GM12878 (cell line): ENCODE measurements at regions not wholly inside any gene's neighbourhood (a gene's known extent, or its start where the extent isn't known, plus 50 kb on each side); places are given as distances from the start of the nearest gene placed in this dataset.

ENCODE experiments used
- ATAC-seq: fragments of 200-7000 bp; cut with Tn5 transposase; 3 replicates; pipeline ENCODE4 v1.9.1; 2020; ENCODE audit warnings: mild to moderate bottlenecking, moderate library complexity
- BruUV-seq: library from RNA; stranded (reverse); fragments of 400-500 nt; replicated peaks from 2 replicates; lab custom pipeline; 2021; lab: Mats Ljungman, UMichigan
- CTCF ChIA-PET: fragments of 300-600 bp; sonication (Branson Sonifier 250); formaldehyde crosslinking; extraction: SDS; loops from one replicate; lab custom pipeline; 2021; ENCODE audit warnings: inconsistent platforms; lab: Yijun Ruan, JAX
- POLR2A ChIA-PET: fragments of 350-600 bp; formaldehyde crosslinking; extraction: SDS; loops from one replicate; lab custom pipeline; 2021; ENCODE audit warnings: inconsistent platforms; lab: Charles Lee
- RAD21 ChIA-PET: fragments of 300-600 bp; sonication (Branson Sonifier 250); formaldehyde crosslinking; loops from one replicate; lab custom pipeline; 2023; ENCODE audit warnings: antibody characterized with exemption; ENCODE audit not compliant: unreplicated experiment; lab: Charles Lee
- SMC1A ChIA-PET: fragments of 300-600 bp; sonication (Branson Sonifier 250); formaldehyde crosslinking; loops from one replicate; lab custom pipeline; 2023; ENCODE audit not compliant: unreplicated experiment, uncharacterized antibody; lab: Charles Lee
- DNase-seq: peaks from one replicate; pipeline ENCODE4 v3.0.0-alpha.2; 2011; ENCODE audit warnings: low read depth, low spot score
- FAIRE-seq: peaks from 3 replicates; lab custom pipeline; 2011; peaks lifted over from hg19 to GRCh38; lab: Jason Lieb, UNC
- H2AFZ ChIP-seq: 2 replicates; pipeline ENCODE4 v1.6.0; 2011; ENCODE audit warnings: low read depth, low read length, control low read depth; ENCODE audit not compliant: control insufficient read depth
- H3K27ac ChIP-seq: 2 replicates; pipeline ENCODE4 v1.5.1; 2011; ENCODE audit warnings: control low read depth; ENCODE audit not compliant: control insufficient read depth, insufficient read depth
- H3K27me3 ChIP-seq, 2 experiments: replicated peaks in 1 of 2; 2 replicates each; pipeline versions ENCODE4 v1.6.0 to v1.6.1; 2011; ENCODE audit warnings: low read length in 1 of 2; ENCODE audit not compliant: control insufficient read depth in 2 of 2, insufficient read depth in 2 of 2
- H3K36me3 ChIP-seq, 2 experiments: 2 replicates each; pipeline ENCODE4 v1.5.1; 2011; ENCODE audit warnings: low read length in 1 of 2; ENCODE audit not compliant: control insufficient read depth in 2 of 2, insufficient read depth in 2 of 2
- H3K4me1 ChIP-seq: 2 replicates; pipeline ENCODE4 v1.6.1; 2011; ENCODE audit warnings: mild to moderate bottlenecking, low read length, moderate library complexity, mixed read lengths; ENCODE audit not compliant: control insufficient read depth, insufficient read depth
- H3K4me2 ChIP-seq: 2 replicates; pipeline ENCODE4 v1.6.0; 2011; ENCODE audit warnings: control low read depth; ENCODE audit not compliant: control insufficient read depth, insufficient read depth
- H3K4me3 ChIP-seq: fragments of 200-600 bp; sonication (generic); 2 replicates; pipeline ENCODE4 v1.5.1; 2016
- H3K79me2 ChIP-seq: 2 replicates; pipeline ENCODE4 v1.6.0; 2011; ENCODE audit warnings: low read length; ENCODE audit not compliant: control insufficient read depth, insufficient read depth
- H3K9ac ChIP-seq: 2 replicates; pipeline ENCODE4 v1.8.0; 2011; ENCODE audit warnings: low read length, control low read depth, mixed read lengths; ENCODE audit not compliant: control insufficient read depth, insufficient read depth
- H3K9me3 ChIP-seq: replicated peaks from 3 replicates; pipeline ENCODE4 v1.5.1; 2011; ENCODE audit warnings: mild to moderate bottlenecking, low read length; ENCODE audit not compliant: control insufficient read depth, insufficient read depth
- H4K20me1 ChIP-seq: 2 replicates; pipeline ENCODE4 v1.6.0; 2011; ENCODE audit not compliant: control insufficient read depth, insufficient read depth
- ASH2L ChIP-seq: fragments of 300-600, 200-600 bp; sonication (generic); IDR thresholded peaks from 2 replicates; pipeline ENCODE4 v1.6.1; 2017; ENCODE audit warnings: low read depth, mild to moderate bottlenecking, borderline replicate concordance
- ATF2 ChIP-seq: IDR thresholded peaks from 2 replicates; pipeline ENCODE4 v1.6.1; 2012; ENCODE audit warnings: low read length, inconsistent platforms
- CUX1 ChIP-seq: IDR thresholded peaks from 2 replicates; pipeline ENCODE4 v1.6.1; 2012; ENCODE audit warnings: improper control_type of control experiment, low read depth, low read length; ENCODE audit not compliant: insufficient replicate concordance
- MEF2B ChIP-seq: fragments of 450-650 bp; IDR thresholded peaks from 2 replicates; pipeline ENCODE4 v1.6.1; 2018; ENCODE audit warnings: mild to moderate bottlenecking, moderate library complexity; ENCODE audit not compliant: partially characterized antibody, poor library complexity, severe bottlenecking
- PAX5 ChIP-seq: IDR thresholded peaks from 2 replicates; pipeline ENCODE4 v1.6.1; 2011; ENCODE audit warnings: low read depth, low read length, borderline replicate concordance
- SIX5 ChIP-seq: IDR thresholded peaks from 2 replicates; pipeline ENCODE4 v1.6.1; 2011; ENCODE audit warnings: mild to moderate bottlenecking, low read depth, low read length, moderate library complexity; ENCODE audit not compliant: severe bottlenecking
- SMAD1 ChIP-seq: fragments of 450-650 bp; IDR thresholded peaks from 2 replicates; pipeline ENCODE4 v1.6.1; 2018; ENCODE audit warnings: mild to moderate bottlenecking, low read depth; ENCODE audit not compliant: partially characterized antibody
- SMC3 ChIP-seq: IDR thresholded peaks from 2 replicates; pipeline ENCODE4 v1.6.1; 2011; ENCODE audit warnings: low read length, improper control_type of control experiment, borderline replicate concordance
- TAF1 ChIP-seq: IDR thresholded peaks from 2 replicates; pipeline ENCODE4 v1.6.1; 2011; ENCODE audit warnings: mild to moderate bottlenecking, low read depth, low read length, borderline replicate concordance
- TARDBP ChIP-seq: IDR thresholded peaks from 2 replicates; pipeline ENCODE4 v1.6.1; 2016; ENCODE audit warnings: borderline replicate concordance
- TCF3 ChIP-seq: IDR thresholded peaks from 2 replicates; pipeline ENCODE4 v1.6.1; 2012; ENCODE audit warnings: low read depth, mild to moderate bottlenecking, low read length, borderline replicate concordance; ENCODE audit not compliant: insufficient read depth
- TCF7 ChIP-seq: IDR thresholded peaks from 2 replicates; pipeline ENCODE4 v1.6.1; 2014; ENCODE audit warnings: antibody characterized with exemption, borderline replicate concordance
- ZBTB4 ChIP-seq: fragments of 450-650 bp; formaldehyde crosslinking; IDR thresholded peaks from 2 replicates; pipeline ENCODE4 v1.4.0; 2022; ENCODE audit warnings: mild to moderate bottlenecking, moderate library complexity
- ZNF274 ChIP-seq: IDR thresholded peaks from one replicate; pipeline ENCODE4 v1.8.0; 2011; ENCODE audit not compliant: insufficient read length, insufficient read depth
- WGBS: methylation state at CpG from one replicate; pipeline ENCODE4 v1.1.6; 2016; ENCODE audit warnings: low lambda C conversion rate; ENCODE audit not compliant: insufficient replicate concordance, insufficient coverage; ENCODE audit errors: missing lambda C conversion rate; 5-methylcytosine and 5-hydroxymethylcytosine counted together
- in situ Hi-C: fragments of 300-500 bp; cut with MboI; formaldehyde crosslinking; loops from 9 replicates; pipeline ENCODE4 v1.14.3; 2018; ENCODE audit warnings: mixed read lengths
- intact Hi-C: fragments of 100-400 bp; cut with micrococcal nuclease; formaldehyde crosslinking; loops from one replicate; pipeline ENCODE4 v1.14.2; 2022; ENCODE audit not compliant: unreplicated experiment
- TF ChIP-seq, protein P1 (sequence below): IDR thresholded peaks from 2 replicates; pipeline ENCODE4 v1.6.1; 2011; ENCODE audit warnings: borderline replicate concordance, low read depth, mild to moderate bottlenecking, moderate library complexity, mixed read lengths, low read length; ENCODE audit not compliant: insufficient read depth; ENCODE audit errors: extremely low read length

DNA sequence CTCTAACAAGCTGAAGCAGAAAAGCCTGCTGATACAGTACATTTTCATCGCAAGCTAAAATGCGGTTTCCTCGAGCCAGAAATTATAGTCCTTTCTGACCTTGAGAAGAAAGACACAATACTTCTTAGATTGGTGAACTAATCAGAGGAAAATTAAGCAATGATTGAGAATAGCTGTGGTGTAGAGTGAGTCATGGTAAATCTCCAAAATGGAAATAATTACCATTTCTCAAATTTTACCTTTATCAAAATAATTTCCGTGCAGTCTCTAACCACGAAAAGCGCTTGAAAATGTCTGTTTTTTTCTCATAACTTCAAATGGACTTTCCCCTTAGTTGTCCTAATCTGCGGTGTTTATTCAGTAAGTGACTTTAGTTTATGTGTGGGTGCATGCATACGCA, 190.2 kb downstream of the CPE start:
- ChIA-PET SMC1A (no interaction called here), POLR2A (no interaction called here), RAD21 (no interaction called here), CTCF (no interaction called here)
- in situ Hi-C loops (no loop called here), intact Hi-C loops (no loop called here)
- no TSS peak for BruUV-seq
- 37% methylated on average over 8 of the region's 8 CpGs for WGBS
- Histone ChIP-seq H3K27ac (no peak overlapping the region), H3K4me2 (no peak overlapping the region), H3K4me3 (no peak overlapping the region), H4K20me1 (no peaks in the 10 kb centered on the region), H3K36me3 (no peaks in the 10 kb centered on the region), H3K9ac (no peak overlapping the region), H3K9me3 (no peaks in the 10 kb centered on the region), H3K27me3 (no peaks in the 10 kb centered on the region), H3K79me2 (no peaks in the 10 kb centered on the region), H2AFZ (no peak overlapping the region), H3K4me1 (no peaks in the 10 kb centered on the region)
- ATAC-seq, result no peak
- no peak for DNase-seq
- FAIRE-seq, result no peak
- TF ChIP-seq MEF2B, result no peak
- no peak for TF ChIP-seq PAX5
- TF ChIP-seq TCF3, result no peak
- TF ChIP-seq ZNF274, result no peak
- no peak for TF ChIP-seq TCF7
- TF ChIP-seq ZBTB4 (CRISPR knock-in tag), result no peak
- no peak for TF ChIP-seq CUX1
- TF ChIP-seq, protein P1, sequence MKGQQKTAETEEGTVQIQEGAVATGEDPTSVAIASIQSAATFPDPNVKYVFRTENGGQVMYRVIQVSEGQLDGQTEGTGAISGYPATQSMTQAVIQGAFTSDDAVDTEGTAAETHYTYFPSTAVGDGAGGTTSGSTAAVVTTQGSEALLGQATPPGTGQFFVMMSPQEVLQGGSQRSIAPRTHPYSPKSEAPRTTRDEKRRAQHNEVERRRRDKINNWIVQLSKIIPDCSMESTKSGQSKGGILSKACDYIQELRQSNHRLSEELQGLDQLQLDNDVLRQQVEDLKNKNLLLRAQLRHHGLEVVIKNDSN, result no peak
- TF ChIP-seq SMC3, result no peak
- no peak for TF ChIP-seq ATF2
- TF ChIP-seq ASH2L, result no peak
- no peak for TF ChIP-seq SIX5
- TF ChIP-seq TAF1, result no peak
- no peak for TF ChIP-seq TARDBP
- TF ChIP-seq SMAD1, result no peak
